ENCODE measurements at regions not wholly inside any gene's neighbourhood (a gene's known extent, or its start where the extent isn't known, plus 50 kb on each side); places are given as distances from the start of the nearest gene placed in this dataset.
"Not testable (repeated sequence)": the region's sequence is repeated elsewhere in the genome, so short reads cannot be mapped to it uniquely, and the experiment has no call there.

DNA sequence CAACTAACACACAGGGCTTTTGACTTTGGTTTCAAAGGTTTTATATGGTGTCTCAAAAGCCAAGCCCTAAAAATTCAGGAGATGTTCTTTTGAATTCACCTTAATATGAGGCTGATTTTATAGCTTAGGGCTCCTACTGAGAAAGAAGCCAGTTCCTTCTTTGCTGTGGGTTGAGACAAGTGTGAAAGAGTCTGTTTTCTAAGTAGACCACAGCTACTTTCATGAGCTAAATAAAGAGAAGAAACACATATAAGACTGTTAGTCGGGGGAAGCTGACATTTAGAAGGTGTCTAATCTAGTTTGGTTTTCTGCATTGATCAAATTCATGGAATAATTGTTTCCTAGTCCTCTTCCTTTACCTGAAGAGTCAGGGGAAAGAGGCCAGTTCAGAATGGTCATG lies 332.1 kb upstream of the CELF2 start:
- DNase-seq (ENCODE audit: low read depth in 2 of 2) = no peak

DNA sequence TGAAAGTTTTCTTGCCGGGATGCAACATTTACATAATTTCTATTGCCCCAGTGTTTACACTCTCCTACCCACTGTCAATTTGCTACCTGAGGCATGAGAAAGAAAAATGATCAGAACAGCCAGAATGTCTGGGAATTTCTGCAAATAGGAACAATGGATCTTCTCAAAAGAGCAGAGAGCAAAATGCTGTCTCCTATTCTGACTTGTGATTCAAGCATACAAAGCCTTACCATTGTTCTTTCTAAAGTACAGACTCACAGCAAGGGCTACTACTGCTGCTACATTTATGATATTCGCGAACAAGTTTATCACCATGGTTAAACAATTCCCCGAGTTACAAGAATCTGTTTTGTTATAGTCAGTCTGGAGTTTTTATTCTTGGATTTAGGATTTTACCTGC lies 329.9 kb upstream of the CELF2 start:
- DNase-seq (ENCODE audit: low read depth in 2 of 2) = no peak

DNA sequence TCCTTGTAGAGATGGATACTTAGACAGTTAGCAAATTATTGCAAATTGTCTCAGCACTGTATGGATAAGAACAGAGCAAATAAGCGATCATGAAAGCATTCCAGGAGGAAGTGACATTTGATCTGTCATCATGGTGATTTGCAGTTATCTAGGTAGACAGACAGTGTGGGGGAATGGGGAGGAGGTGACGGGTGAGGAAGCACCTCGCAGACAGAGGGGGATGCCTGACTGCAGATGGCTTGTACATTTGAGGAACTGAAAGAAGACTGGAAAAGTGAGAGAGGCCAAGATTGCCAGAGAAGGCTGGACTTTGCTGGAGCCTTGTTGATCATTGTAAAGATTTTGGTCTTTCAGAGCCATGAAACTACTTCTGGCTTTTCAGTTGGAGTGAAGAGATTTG lies 318.2 kb upstream of the CELF2 start:
- no peak for DNase-seq (ENCODE audit: low read depth in 2 of 2)

DNA sequence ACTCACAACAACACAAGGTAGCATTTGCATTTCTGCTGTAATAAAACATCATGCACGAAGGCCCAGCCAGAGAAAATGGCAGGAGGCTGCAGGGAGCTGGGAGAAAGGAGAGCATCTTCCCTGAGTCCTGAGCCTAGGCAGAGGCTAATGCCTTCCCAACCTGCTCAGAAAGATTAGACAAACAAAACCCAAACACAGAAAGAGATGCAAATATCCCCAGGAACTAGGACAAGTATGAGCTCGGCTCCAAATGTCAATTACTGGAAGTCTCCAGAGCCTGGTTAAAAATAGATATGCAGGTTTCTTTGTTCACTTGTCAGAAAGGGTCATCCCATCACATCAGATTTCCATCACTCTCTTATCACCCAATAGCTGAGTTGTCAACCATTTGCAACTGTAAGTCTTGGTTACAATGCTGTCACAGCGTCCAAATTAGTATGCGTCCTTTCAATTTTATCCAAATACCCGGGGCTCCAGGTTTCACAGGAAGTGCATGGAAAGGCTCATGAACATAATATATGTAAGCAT lies 316.5 kb upstream of the CELF2 start:
- no peak for DNase-seq (ENCODE audit: low read depth in 2 of 2)

DNA sequence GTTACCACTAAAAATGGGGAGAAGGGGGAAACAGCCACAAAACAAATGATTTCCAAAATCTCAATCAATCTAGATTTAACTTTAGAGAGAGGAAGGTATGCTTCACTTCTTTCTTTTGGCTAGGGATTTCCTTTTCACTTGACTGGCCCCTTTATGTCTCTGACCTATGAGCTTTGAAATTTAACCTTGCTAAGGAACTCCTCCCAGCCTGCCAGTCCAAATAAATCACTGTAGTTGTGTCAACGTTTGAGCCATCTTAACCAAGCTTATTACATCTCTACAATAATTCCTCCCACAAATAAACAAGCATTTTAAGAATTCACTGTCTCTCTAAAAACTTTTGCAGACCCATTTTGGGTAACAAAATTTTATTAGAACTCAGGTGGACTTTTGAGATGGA lies 315.5 kb upstream of the CELF2 start:
- DNase-seq (ENCODE audit: low read depth in 2 of 2) = no peak

DNA sequence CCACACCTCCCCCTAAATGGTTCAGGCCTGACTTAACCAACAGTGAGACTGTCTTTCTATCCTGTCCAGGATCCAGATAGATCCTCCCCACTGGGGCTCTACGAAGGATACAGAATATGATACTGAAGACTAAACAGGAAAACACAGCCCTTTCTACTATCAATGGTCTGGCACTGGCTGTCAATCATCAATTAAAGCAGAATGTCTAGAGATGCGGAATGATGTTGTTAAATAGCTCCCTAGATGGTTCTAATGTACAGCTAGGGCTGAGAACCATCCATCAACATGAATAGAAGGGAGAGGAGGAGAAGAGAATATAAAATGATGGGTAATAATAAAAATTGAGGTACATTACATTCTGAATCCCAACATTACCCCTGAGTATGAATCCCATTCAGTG lies 314.3 kb upstream of the CELF2 start:
- DNase-seq (ENCODE audit: low read depth in 2 of 2) = no peak

DNA sequence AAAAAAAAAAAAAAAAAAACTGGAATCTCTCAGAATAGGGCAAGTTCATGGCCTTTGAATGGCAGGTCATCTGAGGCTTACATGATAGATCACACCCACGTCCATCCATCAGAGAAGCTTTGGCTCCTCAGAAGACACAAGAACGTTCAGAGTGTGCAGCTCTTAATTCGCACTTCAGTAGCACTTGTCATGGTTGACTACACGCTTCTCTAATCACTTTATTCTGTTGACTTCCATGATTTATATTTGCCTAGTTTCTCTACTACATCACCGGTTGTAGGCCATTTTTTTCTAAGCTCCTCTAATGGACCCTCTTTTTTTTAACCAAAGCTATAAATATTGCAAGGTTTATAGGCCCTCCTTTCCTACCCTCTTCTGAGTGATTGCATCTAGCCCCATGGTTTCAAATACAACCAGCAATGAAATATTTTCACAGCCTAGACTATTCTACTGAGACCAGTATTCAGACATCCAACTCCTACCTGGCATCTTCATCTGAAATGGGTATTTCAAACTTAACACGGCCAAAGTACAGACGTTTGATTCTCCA lies 305.4 kb upstream of the CELF2 start:
- no peak for DNase-seq (ENCODE audit: low read depth in 2 of 2)

DNA sequence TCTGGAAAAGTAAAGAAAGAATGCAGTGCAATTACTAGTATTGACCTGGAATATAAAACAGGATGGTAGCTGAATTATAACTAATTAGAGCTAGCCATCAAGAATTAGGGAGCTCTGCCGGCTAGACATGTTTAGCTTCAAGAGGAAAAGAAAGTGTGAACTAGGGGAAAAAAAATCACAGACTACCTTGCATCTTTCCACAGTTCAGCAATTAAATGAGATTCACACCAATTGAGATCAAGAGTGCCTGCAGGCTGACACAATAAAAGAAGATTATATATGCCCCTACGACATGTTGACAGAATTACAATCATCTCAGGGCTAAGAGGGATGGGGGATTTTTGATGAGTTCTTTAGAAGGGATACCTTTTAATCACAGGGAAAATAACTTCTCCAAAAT lies 303.3 kb upstream of the CELF2 start:
- no peak for DNase-seq (ENCODE audit: low read depth in 2 of 2)

DNA sequence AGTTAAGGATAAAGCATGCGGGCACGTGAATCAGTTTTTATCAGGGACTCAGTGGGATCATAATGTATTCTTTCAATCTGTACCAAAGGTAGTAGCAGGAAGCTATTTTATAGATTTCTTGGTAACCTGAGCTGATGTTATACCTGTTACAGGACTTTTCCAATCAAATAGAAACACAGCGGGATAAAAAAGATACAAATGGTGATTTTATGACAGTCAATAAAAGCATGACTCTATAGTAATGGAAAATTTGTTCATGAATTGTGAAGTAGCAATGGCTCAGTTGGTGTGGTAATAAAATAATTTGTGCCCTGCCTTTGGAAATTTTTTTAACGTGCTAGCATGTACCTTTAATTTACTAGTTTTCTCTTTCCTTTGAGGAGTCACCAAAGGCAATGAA lies 300.7 kb upstream of the CELF2 start:
- DNase-seq (ENCODE audit: low read depth in 2 of 2) = no peak

DNA sequence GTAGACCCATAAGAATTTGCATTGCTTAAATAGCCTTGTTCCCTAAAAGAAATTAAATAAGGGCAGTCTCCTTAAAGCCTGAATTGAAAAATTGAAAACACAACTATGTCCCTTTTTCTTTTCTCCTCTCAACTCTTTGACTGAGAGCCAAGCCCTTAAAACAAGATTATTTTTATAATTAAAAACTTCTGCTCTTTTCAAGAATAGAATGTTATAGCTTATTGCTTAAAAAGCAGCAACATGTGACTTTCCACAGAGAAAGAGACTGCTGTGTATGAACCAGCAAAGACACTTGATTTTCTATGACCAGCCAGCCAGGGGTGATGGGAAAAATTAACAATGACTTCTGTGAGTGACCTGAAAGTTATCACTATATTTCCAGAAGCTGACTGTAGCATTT lies 295.2 kb upstream of the CELF2 start:
- DNase-seq (ENCODE audit: low read depth in 2 of 2) = no peak

DNA sequence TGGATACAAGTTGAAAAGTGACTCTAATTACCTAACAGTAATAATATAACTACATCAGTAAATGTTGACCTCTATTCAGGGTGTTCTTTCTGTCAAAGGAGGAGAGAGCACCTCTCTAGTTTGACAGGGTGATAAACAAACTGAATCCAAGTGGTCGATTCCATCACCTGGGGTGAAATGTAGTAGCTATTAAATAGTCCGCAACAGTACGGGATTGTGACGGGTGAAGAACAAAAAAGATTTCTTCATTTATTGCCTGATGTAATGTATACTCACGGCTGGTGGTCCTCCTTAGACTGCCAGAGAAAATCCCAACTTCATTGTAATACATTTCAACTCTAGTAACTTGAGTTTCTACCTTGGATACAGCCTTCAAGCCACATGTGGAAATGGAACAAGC lies 292.5 kb upstream of the CELF2 start:
- DNase-seq (ENCODE audit: low read depth in 2 of 2) = no peak

DNA sequence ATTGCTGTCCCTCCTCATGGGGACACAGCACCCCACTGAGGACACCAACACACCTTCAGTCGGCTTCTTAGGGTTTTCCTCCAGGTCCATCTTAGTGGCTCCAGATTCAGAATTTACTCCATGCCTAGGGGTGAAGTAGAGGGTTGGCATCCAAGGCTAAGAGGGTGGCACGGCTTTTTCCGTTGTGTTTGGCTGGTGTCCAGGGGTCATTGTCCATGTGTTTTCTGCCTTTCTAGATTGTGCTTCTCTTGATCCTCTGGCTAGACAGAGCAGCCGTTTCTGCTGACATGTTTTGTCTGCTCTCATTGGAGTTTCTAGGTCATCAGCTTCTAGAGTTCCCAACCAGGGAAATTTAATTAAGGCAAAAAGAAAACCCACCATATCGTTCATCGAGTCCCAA lies 291.6 kb upstream of the CELF2 start:
- no peak for DNase-seq (ENCODE audit: low read depth in 2 of 2)

DNA sequence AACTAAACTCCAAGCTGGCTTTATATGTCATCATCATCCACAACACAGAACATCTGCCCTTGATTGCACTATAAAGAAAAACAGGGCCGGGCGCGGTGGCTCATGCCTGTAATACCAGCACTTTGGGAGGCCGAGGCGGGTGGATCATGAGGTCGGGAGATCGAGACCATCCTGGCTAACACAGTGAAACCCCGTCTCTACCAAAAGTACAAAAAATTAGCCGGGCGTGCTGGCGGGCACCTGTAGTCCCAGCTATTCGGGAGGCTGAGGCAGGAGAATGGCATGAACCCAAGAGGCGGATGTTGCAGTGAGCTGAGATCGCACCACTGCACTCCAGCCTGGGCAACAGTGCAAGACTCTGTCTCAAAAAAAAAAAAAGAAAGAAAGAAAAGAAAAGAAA lies 290.3 kb upstream of the CELF2 start:
- not testable (repeated sequence) for DNase-seq (ENCODE audit: low read depth in 2 of 2)

DNA sequence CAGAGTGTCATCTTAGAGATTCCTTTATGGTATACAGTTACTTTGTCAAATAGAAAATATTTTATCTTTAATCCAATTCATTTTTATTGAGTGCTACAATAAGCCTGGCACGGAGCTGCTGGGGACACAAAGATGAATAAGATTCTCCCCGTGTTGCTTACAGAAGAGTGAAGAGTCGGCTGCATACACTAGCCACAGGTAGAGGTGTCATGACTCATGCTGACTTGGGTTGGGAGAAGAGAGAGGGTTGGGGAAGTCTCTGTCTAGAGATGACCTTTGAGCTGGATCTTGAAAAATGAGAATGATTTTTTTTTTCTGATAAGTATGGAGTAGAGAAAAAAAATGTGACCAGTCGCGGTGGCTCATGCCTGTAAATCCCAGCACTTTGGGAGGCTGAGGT lies 289.9 kb upstream of the CELF2 start:
- no peak for DNase-seq (ENCODE audit: low read depth in 2 of 2)

DNA sequence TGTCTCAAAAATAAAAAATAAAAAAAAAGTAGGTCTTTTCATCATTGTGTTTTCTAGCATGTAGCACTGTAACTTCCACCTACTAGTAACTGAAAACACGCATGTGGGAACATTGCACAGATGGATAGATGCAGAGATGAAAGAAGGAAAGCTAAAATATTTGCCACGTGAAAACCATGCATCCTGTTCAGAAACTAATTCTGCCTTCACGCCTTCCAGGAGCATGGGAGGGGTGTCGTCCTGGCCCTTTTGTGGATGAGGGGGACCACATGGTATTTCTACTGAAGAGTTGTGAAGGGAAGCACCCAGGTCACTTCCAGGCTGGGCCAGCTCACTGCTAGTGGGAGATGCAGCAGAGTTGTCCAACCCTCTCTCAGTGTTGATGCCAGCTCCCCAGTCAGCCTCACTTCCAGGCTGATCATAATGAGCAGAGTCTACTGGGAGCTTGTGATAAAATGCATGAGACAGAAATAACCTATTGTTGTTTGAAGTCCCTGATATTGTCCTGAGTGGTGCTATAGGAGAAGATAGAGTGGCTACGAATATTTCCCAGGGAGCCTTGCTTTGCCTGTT lies 287.1 kb upstream of the CELF2 start:
- no peak for DNase-seq (ENCODE audit: low read depth in 2 of 2)

DNA sequence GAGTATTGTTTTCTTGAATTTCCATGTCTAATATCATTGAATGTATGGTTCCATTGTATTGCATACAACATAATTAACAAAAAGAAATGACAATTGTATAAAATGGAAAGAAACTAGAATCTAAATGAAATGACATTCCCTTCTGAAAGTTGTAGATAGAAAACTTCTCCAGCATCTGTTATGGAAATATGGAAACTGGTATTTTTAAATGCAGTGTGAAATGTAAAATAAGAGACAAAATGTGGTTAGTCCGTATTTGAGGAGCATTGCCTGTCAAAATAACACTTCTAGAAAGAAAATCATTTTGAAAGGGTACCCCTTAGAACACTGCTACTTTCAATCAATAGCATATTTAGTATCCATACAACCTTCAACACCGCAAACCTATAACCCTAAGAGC lies 286.3 kb upstream of the CELF2 start:
- DNase-seq (ENCODE audit: low read depth in 2 of 2) = no peak

DNA sequence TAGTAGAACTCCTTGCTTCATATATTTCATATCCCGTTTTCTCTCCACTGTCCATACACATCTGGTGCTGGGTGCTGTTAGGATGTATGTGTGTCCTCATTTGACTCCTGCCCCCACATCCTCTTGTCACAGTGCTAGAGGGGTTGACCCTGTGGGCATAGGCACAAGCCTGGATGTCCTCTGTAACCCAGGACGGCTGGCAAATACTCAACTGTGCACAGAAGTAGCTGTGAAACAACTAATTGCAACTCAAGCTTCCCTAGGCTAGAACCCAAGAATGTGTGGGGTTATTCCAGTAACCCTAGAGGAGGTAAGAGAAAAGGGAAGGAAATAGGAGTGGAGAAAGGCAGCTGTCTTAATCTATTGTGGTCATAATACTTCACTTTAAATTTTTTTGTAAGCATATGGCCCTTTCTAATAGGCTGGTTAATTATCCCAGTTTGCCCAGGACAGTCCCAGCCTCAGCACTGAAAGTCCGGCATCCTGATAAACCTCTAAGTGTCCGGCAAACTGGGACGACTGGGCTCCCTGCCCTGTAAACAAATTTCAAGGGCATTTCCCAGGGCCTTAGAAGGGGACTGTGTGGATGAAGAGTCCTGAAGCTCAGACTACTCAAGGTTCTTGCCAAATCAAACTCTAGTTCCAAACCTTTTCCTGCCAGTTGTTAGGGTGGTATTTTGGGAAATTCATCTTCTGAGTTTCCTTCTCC lies 283.2 kb upstream of the CELF2 start:
- no peak for DNase-seq (ENCODE audit: low read depth in 2 of 2)

DNA sequence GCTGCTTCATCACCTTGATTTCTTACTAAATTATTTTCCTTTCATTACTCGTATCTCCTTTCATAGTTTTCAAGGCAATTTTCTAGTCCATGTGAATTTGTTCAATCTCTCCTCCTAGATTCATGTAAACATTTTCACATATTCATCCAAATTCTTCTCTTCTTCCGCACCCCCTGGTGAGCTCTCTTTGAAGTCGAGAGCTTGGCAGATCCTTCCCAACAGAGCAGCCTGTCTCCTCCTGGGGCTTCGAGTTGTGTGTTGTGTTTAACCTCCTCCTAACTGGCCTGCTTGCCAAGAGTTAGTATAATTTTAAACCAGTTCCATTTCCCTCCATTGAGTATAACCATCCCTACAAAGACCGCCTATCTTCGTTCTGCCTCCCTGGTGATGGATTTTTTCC lies 272.4 kb upstream of the CELF2 start:
- no peak for DNase-seq (ENCODE audit: low read depth in 2 of 2)

DNA sequence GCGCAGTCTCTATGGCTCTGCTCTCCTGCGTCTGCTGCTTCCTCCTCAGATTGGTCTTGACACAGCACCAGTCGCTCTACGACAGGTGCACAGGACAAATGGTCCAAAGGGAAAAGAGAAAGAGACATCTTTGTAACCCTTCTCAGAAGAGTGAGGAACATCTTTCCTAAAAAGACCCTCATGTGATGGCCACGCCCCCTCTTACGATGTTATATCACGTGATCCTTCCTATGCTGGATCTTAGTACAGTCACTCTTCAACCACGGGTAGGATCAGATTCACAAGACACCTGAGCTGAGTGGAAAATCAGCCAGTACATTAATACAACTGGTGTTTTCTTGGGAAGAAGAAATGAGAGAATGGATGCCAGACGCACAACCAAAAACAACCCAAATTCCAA lies 262.2 kb upstream of the CELF2 start:
- no peak for DNase-seq (ENCODE audit: low read depth in 2 of 2)

DNA sequence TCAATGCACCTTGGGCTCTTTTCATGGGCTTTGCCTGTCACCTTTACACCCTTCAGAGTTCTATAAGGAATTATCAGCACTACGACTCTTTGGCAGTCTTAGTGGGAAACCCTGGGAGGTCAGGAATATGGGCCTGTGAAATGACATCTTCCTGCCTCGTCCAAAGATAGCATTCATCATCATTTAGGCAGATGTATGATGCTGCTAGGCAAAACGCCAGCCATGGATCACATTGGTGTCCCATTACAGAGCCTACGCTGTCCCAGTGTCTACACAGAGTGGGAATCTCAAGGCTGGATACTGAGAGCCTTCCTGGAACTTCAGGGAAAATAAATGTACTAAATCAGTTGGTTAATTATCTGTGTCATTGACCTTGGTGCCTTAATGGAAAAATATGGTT lies 259.4 kb upstream of the CELF2 start:
- DNase-seq (ENCODE audit: low read depth in 2 of 2) = no peak

DNA sequence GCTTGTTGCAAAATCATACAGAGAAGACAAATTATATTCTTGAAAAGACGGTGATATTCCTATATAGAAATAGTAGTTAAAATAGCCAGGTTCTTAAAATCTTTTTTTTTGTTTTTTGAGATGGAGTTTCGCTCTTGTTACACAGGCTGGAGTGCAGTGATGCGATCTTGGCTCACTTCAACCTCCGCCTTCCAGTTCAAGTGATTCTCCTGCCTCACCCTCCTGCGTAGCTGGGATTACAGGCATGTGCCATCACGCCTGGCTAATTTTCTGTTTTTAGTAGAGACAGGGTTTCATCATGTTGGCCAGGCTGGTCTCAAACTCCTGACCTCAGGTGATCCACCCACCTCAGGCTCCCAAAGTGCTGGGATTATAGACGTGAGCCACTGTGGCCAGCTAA lies 257.9 kb upstream of the CELF2 start:
- not testable (repeated sequence) for DNase-seq (ENCODE audit: low read depth in 2 of 2)

DNA sequence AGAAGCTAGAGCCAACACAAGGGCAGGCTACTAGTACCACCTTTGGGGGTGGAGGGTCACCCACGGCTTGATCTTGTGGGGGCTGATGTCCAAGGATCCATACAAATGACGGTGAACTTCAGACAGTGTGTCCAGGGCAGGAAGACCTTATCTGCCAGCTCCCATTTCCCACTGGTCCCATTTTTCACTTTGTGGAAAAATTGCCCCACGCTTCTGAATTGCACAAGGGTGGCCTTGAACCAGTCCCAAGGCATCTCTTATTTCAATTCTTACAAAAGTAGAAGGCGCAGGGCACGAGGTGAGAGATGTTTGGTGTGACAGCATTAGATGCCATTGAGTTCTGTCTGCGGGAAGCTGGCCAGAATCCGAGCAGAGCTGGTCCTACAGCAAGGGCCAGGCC lies 252.7 kb upstream of the CELF2 start:
- no peak for DNase-seq (ENCODE audit: low read depth in 2 of 2)

DNA sequence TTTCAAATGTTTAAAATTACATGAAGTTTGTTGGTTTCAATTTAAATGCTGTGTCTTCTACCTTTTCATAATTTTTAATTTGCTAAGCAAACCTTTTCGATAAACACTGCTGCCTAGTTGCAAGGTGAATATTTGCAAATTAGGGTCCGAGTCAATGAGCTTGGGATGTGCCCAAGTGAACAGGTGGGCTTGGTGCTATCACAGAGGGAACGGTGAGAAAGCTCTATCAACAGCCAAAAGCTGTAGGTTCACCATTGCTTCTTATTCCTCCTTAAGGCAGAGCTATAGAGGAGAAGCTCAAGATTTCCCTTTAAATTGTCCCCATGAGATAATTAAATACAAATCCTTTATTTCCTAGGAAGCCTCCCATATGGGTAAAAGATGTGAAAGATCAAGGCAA lies 245.3 kb upstream of the CELF2 start:
- no peak for DNase-seq (ENCODE audit: low read depth in 2 of 2)

Measured in stimulated activated CD4-positive, alpha-beta T cell treated with anti-CD3 and anti-CD28 coated beads, Interleukin-12 subunit alpha, Interleukin-12 subunit beta, amount 100 ng/mL, for 24 hours (primary cell).